Astrocyte (in vitro differentiated cells and primary cell): ENCODE measurements at regions not wholly inside any gene's neighbourhood (a gene's known extent, or its start where the extent isn't known, plus 50 kb on each side); places are given as distances from the start of the nearest gene placed in this dataset.

ENCODE experiments used
- CTCF ChIP-seq: IDR thresholded peaks from 2 replicates; pipeline ENCODE4 v1.5.1; 2011; ENCODE audit warnings: low read depth, mild to moderate bottlenecking, inconsistent platforms, low read length, moderate library complexity; ENCODE audit not compliant: insufficient read depth
- EZH2 ChIP-seq: IDR thresholded peaks from 2 replicates; pipeline ENCODE4 v1.6.1; 2012; ENCODE audit warnings: mild to moderate bottlenecking, low read length, inconsistent platforms; ENCODE audit not compliant: insufficient read depth

GRCh38 chr17:33730131-33730530 lies 437.0 kb upstream of the ASIC2 start:
- TF ChIP-seq CTCF: no peak
- no peak for TF ChIP-seq EZH2
